HEK293 (cell line): ENCODE measurements at regions not wholly inside any gene's neighbourhood (a gene's known extent, or its start where the extent isn't known, plus 50 kb on each side); places are given as distances from the start of the nearest gene placed in this dataset.

ENCODE experiments used
- CTCF ChIA-PET: fragments of 350-600 bp; formaldehyde crosslinking; extraction: SDS; loops from one replicate; lab custom pipeline; 2021; ENCODE audit warnings: antibody characterized with exemption; lab: Yijun Ruan, JAX
- POLR2A ChIA-PET: fragments of 300-600 bp; formaldehyde crosslinking; extraction: SDS; loops from one replicate; lab custom pipeline; 2020; ENCODE audit warnings: antibody characterized with exemption, inconsistent platforms; lab: Yijun Ruan, JAX
- H3K27ac ChIP-seq: fragments of 200-500 bp; sonication (Bioruptor generic); 2 replicates; pipeline ENCODE4 v1.5.1; 2014; ENCODE audit warnings: low read depth, low read length, control low read depth, inconsistent platforms; ENCODE audit errors: extremely low read depth
- H3K36me3 ChIP-seq, 2 experiments: fragments of 200-500 bp in 1 of 2; sonication (Bioruptor generic) in 1 of 2; 1 replicate in 1 of 2; 2 replicates in 1 of 2; pipeline ENCODE4 v1.5.1; 2014 to 2017; ENCODE audit warnings: inconsistent platforms in 2 of 2, low read length in 2 of 2; ENCODE audit not compliant: control insufficient read depth in 2 of 2, insufficient read depth in 1 of 2
- H3K4me1 ChIP-seq: fragments of 200-500 bp; sonication (Bioruptor generic); 2 replicates; pipeline ENCODE4 v1.5.1; 2014; ENCODE audit warnings: mild to moderate bottlenecking, low read length, inconsistent platforms; ENCODE audit not compliant: control insufficient read depth, insufficient read depth
- H3K4me3 ChIP-seq: 2 replicates; pipeline ENCODE4 v1.5.1; 2011; ENCODE audit warnings: low read depth, mild to moderate bottlenecking, control low read depth, low read length, moderate library complexity
- H3K9me3 ChIP-seq: fragments of 200-500 bp; sonication (Bioruptor generic); 2 replicates; pipeline ENCODE4 v1.5.1; 2014; ENCODE audit warnings: low read depth, low read length, inconsistent platforms; ENCODE audit not compliant: control insufficient read depth, insufficient read depth
- KLF1 ChIP-seq: fragments of 450-650 bp; formaldehyde crosslinking; IDR thresholded peaks from 2 replicates; pipeline ENCODE4 v1.5.1; 2016; ENCODE audit warnings: missing biosample characterization, missing genetic modification characterization
- TRIM28 ChIP-seq: IDR thresholded peaks from 2 replicates; pipeline ENCODE4 v1.6.1; 2011; ENCODE audit warnings: low read length, control low read depth, borderline replicate concordance
- YY1 ChIP-seq: fragments of 450-650 bp; formaldehyde crosslinking; IDR thresholded peaks from 2 replicates; pipeline ENCODE4 v1.5.1; 2018; ENCODE audit warnings: missing biosample characterization, missing genetic modification characterization
- ZNF341 ChIP-seq: fragments of 450-650 bp; formaldehyde crosslinking; IDR thresholded peaks from 2 replicates; pipeline ENCODE4; 2016; ENCODE audit warnings: low read depth, missing biosample characterization, missing genetic modification characterization
- ZNF426 ChIP-seq: fragments of 450-650 bp; formaldehyde crosslinking; IDR thresholded peaks from 2 replicates; pipeline ENCODE4 v1.5.1; 2017; ENCODE audit warnings: missing biosample characterization, missing genetic modification characterization, mild to moderate bottlenecking, inconsistent platforms, moderate library complexity
- ZNF514 ChIP-seq: fragments of 450-650 bp; formaldehyde crosslinking; IDR thresholded peaks from 2 replicates; pipeline ENCODE4 v1.5.1; 2016; ENCODE audit warnings: missing biosample characterization, missing genetic modification characterization
- ZNF585B ChIP-seq: fragments of 450-650 bp; formaldehyde crosslinking; IDR thresholded peaks from 2 replicates; pipeline ENCODE4 v1.5.1; 2016; ENCODE audit warnings: missing biosample characterization, missing genetic modification characterization
- ZNF600 ChIP-seq: fragments of 450-650 bp; formaldehyde crosslinking; IDR thresholded peaks from 2 replicates; pipeline ENCODE4 v1.5.1; 2016; ENCODE audit warnings: missing biosample characterization, missing genetic modification characterization
- ZNF623 ChIP-seq: fragments of 450-650 bp; formaldehyde crosslinking; IDR thresholded peaks from 2 replicates; pipeline ENCODE4 v1.5.1; 2016; ENCODE audit warnings: missing biosample characterization, missing genetic modification characterization
- ZNF654 ChIP-seq: fragments of 450-650 bp; formaldehyde crosslinking; IDR thresholded peaks from 2 replicates; pipeline ENCODE4 v1.5.1; 2016; ENCODE audit warnings: low read depth, missing biosample characterization, missing genetic modification characterization
- ZNF664 ChIP-seq: fragments of 450-650 bp; formaldehyde crosslinking; IDR thresholded peaks from 2 replicates; pipeline ENCODE4 v1.5.1; 2016; ENCODE audit warnings: missing biosample characterization, missing genetic modification characterization
- ZNF791 ChIP-seq: fragments of 450-650 bp; formaldehyde crosslinking; IDR thresholded peaks from 2 replicates; pipeline ENCODE4 v1.5.1; 2016; ENCODE audit warnings: missing biosample characterization, missing genetic modification characterization
- ZSCAN30 ChIP-seq: fragments of 450-650 bp; IDR thresholded peaks from 2 replicates; pipeline ENCODE4 v1.5.1; 2018; ENCODE audit warnings: missing biosample characterization, mild to moderate bottlenecking, missing genetic modification characterization, moderate library complexity
- TF ChIP-seq, protein P1 (sequence below): fragments of 450-650 bp; formaldehyde crosslinking; IDR thresholded peaks from 2 replicates; pipeline ENCODE4 v1.5.1; 2016; ENCODE audit warnings: missing biosample characterization, missing genetic modification characterization
- TF ChIP-seq, protein P2 (sequence below): fragments of 450-650 bp; formaldehyde crosslinking; IDR thresholded peaks from 2 replicates; pipeline ENCODE4 v1.5.1; 2017; ENCODE audit warnings: missing biosample characterization, missing genetic modification characterization
- TF ChIP-seq, protein P3 (sequence below): fragments of 450-650 bp; formaldehyde crosslinking; IDR thresholded peaks from 2 replicates; pipeline ENCODE4 v1.5.1; 2016; ENCODE audit warnings: missing biosample characterization, missing genetic modification characterization
- TF ChIP-seq, protein P4 (sequence below): fragments of 450-650 bp; formaldehyde crosslinking; IDR thresholded peaks from 2 replicates; pipeline ENCODE4 v1.5.1; 2016; ENCODE audit warnings: missing biosample characterization, missing genetic modification characterization
- TF ChIP-seq, protein P5 (sequence below): sonication (generic); formaldehyde crosslinking; IDR thresholded peaks from 2 replicates; pipeline ENCODE4 v1.8.1; 2022; ENCODE audit warnings: mild to moderate bottlenecking, moderate library complexity, missing genetic modification reagents

DNA sequence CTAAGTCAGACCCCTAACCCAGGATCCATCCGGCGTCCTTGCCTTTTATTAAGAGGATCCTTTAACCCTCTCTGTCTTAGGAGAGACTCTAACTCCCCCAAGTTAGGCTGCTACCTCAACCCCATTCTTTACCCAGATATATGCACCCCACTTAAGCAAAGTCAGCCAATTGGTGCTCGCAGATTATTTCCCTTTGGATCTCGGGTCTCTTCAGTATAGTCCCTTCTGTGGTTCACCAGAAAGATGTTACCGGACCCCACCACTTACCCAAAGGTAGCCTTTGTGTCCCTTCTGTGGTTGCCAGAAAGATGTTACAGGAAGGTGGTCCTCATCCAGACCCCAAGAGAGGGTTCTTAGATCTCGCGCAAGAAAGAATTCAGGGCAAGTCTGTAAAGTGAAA is 212.9 kb upstream of the GRID2 start:
- CTCF ChIA-PET: no interaction called here

DNA sequence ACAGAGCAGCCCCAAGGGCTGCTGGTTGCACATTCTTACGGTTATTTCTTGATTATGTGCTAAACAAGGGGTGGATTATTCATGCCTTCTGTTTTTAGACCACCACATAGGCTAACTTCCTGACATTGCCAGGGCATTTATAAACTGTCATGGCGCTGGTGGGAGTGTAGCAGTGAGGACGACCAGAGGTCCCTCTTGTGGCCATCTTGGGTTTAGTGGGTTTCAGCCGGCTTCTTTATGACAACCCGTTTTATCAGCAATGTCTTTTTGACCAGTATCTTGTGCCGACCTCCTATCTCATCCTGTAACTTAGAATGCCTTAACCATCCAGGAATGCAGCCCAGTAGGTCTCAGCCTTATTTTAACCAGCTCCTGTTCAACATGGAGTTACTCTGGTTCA is 212.4 kb upstream of the GRID2 start:
- CTCF ChIA-PET: no interaction called here
- no peak overlapping the region for H3K4me3 ChIP-seq

More for the DNA sequence above, 212.9 kb upstream of the GRID2 start:
- Histone ChIP-seq H3K4me1 (no peaks in the 10 kb centered on the region), H3K27ac (no peak overlapping the region), H3K36me3 (no peaks in the 10 kb centered on the region), H3K4me3 (no peak overlapping the region), H3K9me3 (no peaks in the 10 kb centered on the region)
- POLR2A ChIA-PET: no interaction called here
- TF ChIP-seq ZNF791 (tag by site-specific recombination) (no peak), ZNF600 (tag by site-specific recombination) (no peak), ZNF426 (no peak), ZNF341 (tag by site-specific recombination) (no peak), ZNF623 (no peak)
- TF ChIP-seq, protein P1, sequence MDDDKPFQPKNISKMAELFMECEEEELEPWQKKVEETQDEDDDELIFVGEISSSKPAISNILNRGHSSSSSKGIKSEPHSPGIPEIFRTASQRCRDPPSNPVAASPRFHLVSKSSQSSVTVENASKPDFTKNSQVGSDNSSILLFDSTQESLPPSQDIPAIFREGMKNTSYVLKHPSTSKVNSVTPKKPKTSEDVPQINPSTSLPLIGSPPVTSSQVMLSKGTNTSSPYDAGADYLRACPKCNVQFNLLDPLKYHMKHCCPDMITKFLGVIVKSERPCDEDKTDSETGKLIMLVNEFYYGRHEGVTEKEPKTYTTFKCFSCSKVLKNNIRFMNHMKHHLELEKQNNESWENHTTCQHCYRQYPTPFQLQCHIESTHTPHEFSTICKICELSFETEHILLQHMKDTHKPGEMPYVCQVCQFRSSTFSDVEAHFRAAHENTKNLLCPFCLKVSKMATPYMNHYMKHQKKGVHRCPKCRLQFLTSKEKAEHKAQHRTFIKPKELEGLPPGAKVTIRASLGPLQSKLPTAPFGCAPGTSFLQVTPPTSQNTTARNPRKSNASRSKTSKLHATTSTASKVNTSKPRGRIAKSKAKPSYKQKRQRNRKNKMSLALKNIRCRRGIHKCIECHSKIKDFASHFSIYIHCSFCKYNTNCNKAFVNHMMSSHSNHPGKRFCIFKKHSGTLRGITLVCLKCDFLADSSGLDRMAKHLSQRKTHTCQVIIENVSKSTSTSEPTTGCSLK (tag by site-specific recombination): no peak
- TF ChIP-seq, protein P2, sequence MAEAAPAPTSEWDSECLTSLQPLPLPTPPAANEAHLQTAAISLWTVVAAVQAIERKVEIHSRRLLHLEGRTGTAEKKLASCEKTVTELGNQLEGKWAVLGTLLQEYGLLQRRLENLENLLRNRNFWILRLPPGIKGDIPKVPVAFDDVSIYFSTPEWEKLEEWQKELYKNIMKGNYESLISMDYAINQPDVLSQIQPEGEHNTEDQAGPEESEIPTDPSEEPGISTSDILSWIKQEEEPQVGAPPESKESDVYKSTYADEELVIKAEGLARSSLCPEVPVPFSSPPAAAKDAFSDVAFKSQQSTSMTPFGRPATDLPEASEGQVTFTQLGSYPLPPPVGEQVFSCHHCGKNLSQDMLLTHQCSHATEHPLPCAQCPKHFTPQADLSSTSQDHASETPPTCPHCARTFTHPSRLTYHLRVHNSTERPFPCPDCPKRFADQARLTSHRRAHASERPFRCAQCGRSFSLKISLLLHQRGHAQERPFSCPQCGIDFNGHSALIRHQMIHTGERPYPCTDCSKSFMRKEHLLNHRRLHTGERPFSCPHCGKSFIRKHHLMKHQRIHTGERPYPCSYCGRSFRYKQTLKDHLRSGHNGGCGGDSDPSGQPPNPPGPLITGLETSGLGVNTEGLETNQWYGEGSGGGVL (tag by site-specific recombination): no peak

DNA sequence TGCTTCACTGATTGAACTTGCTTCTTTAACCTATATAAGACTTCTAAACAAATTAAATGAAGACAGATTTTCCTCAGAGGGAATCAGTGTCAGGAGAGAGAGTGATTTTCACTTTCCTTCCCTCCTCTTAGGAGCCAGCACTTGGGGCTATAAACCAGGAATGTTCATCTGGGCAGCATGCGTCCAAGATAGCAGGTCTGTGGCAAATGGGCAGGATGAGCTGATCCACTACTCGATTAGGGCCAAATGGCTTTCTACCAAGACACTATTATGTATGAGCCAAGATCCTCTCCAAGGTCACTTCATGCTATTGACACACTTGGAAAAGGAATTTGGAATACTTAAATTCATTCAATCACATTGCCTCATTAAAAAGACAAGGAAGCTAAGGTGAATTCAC is 203.9 kb upstream of the GRID2 start:
- H3K27ac ChIP-seq: no peak overlapping the region
- no peaks in the 10 kb centered on the region for H3K4me1 ChIP-seq
- H3K9me3 ChIP-seq: no peaks in the 10 kb centered on the region
- CTCF ChIA-PET: no interaction called here
- POLR2A ChIA-PET: no interaction called here
- no peaks in the 10 kb centered on the region for H3K36me3 ChIP-seq
- TF ChIP-seq ZNF585B (tag by site-specific recombination): no peak
- TF ChIP-seq, protein P3, sequence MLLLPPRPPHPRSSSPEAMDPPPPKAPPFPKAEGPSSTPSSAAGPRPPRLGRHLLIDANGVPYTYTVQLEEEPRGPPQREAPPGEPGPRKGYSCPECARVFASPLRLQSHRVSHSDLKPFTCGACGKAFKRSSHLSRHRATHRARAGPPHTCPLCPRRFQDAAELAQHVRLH (tag by site-specific recombination): no peak
- no peak for TF ChIP-seq KLF1
- TF ChIP-seq ZNF664 (tag by site-specific recombination): no peak
- TF ChIP-seq ZNF514 (tag by site-specific recombination): no peak
- TF ChIP-seq, protein P4, sequence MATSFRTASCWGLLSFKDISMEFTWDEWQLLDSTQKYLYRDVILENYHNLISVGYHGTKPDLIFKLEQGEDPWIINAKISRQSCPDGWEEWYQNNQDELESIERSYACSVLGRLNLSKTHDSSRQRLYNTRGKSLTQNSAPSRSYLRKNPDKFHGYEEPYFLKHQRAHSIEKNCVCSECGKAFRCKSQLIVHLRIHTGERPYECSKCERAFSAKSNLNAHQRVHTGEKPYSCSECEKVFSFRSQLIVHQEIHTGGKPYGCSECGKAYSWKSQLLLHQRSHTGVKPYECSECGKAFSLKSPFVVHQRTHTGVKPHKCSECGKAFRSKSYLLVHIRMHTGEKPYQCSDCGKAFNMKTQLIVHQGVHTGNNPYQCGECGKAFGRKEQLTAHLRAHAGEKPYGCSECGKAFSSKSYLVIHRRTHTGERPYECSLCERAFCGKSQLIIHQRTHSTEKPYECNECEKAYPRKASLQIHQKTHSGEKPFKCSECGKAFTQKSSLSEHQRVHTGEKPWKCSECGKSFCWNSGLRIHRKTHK (tag by site-specific recombination): no peak
- TF ChIP-seq, all 188 proteins: peak for 0
- H3K4me3 ChIP-seq: no peak overlapping the region

More for the DNA sequence above, 212.4 kb upstream of the GRID2 start:
- POLR2A ChIA-PET: no interaction called here
- Histone ChIP-seq H3K27ac (no peak overlapping the region), H3K9me3 (no peaks in the 10 kb centered on the region), H3K36me3 (no peaks in the 10 kb centered on the region)
- TF ChIP-seq, protein P3 (tag by site-specific recombination): no peak
- no peak for TF ChIP-seq ZSCAN30 (tag by site-specific recombination)
- TF ChIP-seq TRIM28: no peak
- TF ChIP-seq, protein P5, sequence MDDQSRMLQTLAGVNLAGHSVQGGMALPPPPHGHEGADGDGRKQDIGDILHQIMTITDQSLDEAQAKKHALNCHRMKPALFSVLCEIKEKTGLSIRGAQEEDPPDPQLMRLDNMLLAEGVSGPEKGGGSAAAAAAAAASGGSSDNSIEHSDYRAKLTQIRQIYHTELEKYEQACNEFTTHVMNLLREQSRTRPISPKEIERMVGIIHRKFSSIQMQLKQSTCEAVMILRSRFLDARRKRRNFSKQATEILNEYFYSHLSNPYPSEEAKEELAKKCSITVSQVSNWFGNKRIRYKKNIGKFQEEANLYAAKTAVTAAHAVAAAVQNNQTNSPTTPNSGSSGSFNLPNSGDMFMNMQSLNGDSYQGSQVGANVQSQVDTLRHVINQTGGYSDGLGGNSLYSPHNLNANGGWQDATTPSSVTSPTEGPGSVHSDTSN (CRISPR knock-in tag): no peak
- TF ChIP-seq YY1 (tag by site-specific recombination): peak; percentile 14; the same call in 1 of the 2 replicates
- peak; percentile 40 for TF ChIP-seq ZNF654 (tag by site-specific recombination)
- TF ChIP-seq, all 188 proteins: peak for 2
- H3K4me1 ChIP-seq: no peaks in the 10 kb centered on the region
